ENCODE measurements at regions not wholly inside any gene's neighbourhood (a gene's known extent, or its start where the extent isn't known, plus 50 kb on each side); places are given as distances from the start of the nearest gene placed in this dataset.
"Not testable (repeated sequence)": the region's sequence is repeated elsewhere in the genome, so short reads cannot be mapped to it uniquely, and the experiment has no call there.

GRCh38 chr3:153852355-153852754 lies 268.8 kb upstream of the ARHGEF26 start:
- no peak overlapping the region for H3K4me3 ChIP-seq (ENCODE audit: low read depth, low read length)
- TF ChIP-seq, protein P1, sequence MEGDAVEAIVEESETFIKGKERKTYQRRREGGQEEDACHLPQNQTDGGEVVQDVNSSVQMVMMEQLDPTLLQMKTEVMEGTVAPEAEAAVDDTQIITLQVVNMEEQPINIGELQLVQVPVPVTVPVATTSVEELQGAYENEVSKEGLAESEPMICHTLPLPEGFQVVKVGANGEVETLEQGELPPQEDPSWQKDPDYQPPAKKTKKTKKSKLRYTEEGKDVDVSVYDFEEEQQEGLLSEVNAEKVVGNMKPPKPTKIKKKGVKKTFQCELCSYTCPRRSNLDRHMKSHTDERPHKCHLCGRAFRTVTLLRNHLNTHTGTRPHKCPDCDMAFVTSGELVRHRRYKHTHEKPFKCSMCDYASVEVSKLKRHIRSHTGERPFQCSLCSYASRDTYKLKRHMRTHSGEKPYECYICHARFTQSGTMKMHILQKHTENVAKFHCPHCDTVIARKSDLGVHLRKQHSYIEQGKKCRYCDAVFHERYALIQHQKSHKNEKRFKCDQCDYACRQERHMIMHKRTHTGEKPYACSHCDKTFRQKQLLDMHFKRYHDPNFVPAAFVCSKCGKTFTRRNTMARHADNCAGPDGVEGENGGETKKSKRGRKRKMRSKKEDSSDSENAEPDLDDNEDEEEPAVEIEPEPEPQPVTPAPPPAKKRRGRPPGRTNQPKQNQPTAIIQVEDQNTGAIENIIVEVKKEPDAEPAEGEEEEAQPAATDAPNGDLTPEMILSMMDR (IDR thresholded peaks at IDR 0.05; ENCODE audit: low read depth, low read length): no peak

DNA sequence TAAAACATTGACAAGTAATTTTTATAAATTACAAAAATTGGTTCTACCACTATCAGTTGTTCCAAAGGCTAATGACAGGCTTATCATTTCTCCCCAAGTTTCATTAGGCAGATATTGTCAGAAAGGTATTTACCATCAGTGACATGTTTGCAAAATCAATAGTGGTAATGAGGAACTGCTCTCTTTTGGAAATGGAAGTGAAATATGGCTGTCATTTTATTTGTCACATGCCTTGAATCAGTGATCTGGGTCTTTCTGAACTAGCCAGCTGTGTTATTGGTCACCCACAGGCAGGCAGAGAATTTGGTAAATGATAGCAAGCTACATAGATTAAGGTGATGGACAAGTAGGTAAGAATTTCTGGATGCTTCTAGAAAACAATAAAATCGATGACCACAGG lies 268.0 kb upstream of the ARHGEF26 start:
- no peak overlapping the region for H3K4me3 ChIP-seq (ENCODE audit: low read depth, low read length)
- TF ChIP-seq, protein P1 (IDR thresholded peaks at IDR 0.05; ENCODE audit: low read depth, low read length): no peak

DNA sequence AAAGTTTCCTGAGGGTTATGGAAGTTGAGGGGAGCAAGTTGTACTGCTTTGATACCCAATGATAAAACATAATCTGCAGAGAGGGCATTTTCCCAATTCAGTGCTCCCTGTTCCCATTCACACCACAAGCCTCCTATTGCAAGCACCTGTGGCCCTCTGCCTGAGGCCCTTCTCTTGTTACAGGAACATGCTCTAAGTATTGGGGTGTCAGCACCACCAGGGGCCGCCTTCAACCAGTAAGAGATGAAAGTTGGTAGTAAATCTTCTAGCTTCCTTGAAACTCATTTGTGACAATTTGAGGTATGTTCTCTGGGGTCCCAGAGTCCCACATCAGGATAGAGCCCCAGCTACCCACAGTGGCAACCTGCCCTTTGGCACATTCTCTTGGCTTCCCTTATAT lies 265.4 kb upstream of the ARHGEF26 start:
- TF ChIP-seq, protein P1 (IDR thresholded peaks at IDR 0.05; ENCODE audit: low read depth, low read length): no peak
- no peak overlapping the region for H3K4me3 ChIP-seq (ENCODE audit: low read depth, low read length)

DNA sequence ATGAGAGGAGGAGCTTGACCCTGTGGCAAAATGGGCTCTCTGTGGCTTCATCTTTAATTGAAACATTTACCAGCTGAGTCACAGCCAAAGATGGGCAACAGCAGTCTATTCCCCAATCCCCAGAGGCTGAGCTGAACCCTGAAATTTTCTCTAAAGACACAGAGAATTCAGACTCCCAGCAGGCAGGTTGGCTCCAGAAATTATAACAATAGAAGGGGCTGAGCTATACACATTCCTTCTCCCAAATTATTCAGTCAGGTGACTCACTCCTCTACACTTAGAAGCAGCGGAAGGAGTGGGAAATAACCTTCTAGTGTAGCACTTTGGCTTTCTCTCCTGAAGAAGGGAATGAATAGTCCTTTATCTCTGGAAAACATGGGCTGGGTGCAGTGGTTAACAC lies 264.3 kb upstream of the ARHGEF26 start:
- TF ChIP-seq, protein P1 (IDR thresholded peaks at IDR 0.05; ENCODE audit: low read depth, low read length): no peak
- H3K4me3 ChIP-seq (ENCODE audit: low read depth, low read length): no peak overlapping the region

DNA sequence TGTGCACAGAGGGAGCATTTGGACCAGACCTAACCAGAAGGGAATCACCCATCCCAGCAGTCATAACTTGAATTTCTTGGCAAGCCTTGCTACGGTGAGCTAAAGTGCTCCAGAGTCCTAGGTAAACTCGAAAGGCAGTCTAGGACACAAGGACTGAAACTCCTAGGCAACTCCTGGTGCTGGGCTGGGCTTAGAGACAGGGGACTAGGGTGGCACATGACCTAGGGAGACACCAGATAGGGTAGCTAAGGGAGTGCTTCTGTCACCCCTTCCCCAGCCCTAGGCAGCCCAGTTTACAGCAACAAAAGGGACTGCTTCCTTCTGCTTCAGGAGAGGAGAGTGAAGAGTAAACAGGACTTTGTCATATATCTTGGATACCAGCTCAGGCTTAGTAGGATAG lies 256.4 kb upstream of the ARHGEF26 start:
- no peak overlapping the region for H3K4me3 ChIP-seq (ENCODE audit: low read depth, low read length)
- TF ChIP-seq, protein P1 (IDR thresholded peaks at IDR 0.05; ENCODE audit: low read depth, low read length): no peak

- no peak overlapping the region for H3K4me3 ChIP-seq (ENCODE audit: low read depth, low read length)
- TF ChIP-seq, protein P1 (IDR thresholded peaks at IDR 0.05; ENCODE audit: low read depth, low read length): no peak
Measured at GRCh38 chr3:153866901-153867300, 254.3 kb upstream of the ARHGEF26 start.

DNA sequence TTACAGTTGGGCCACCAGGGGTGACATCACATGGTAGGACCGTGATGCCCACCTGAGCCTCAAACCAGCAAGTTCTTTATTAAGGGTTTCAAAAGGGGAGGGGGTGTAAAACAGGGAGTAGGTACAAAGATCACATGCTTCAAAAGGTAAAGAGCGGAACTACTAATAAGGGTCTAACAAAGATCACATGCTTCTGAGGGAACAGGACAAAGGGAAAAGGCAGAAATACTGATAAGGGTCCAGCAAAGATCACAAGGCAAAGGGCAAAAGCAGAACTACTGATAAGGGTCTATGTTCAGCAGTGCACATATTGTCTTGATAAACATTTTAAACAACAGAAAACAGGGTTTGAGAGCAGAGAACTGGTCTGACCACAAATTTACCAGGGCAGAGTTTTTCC lies 246.8 kb upstream of the ARHGEF26 start:
- H3K4me3 ChIP-seq (ENCODE audit: low read depth, low read length): not testable (repeated sequence)

- no peak overlapping the region for H3K4me3 ChIP-seq (ENCODE audit: low read depth, low read length)
- TF ChIP-seq, protein P1 (IDR thresholded peaks at IDR 0.05; ENCODE audit: low read depth, low read length): no peak
Measured at GRCh38 chr3:153880493-153880892, 240.7 kb upstream of the ARHGEF26 start.
